K562 (cell line): ENCODE measurements at regions not wholly inside any gene's neighbourhood (a gene's known extent, or its start where the extent isn't known, plus 50 kb on each side); places are given as distances from the start of the nearest gene placed in this dataset.

Experiments used
- BRD9 ChIP-seq: fragments of 450-650 bp; IDR thresholded peaks from 2 replicates; pipeline ENCODE4 v1.6.1; 2018; ENCODE audit warnings: low read depth; ENCODE audit not compliant: partially characterized antibody
- CAMTA2 ChIP-seq: fragments of 250-450 bp; sonication (Bioruptor Pico); conservative IDR thresholded peaks from 2 replicates; pipeline ENCODE4 v1.5.1; 2022
- CREB3L1 ChIP-seq: fragments of 450-650 bp; IDR thresholded peaks from 2 replicates; pipeline ENCODE4 v1.6.1; 2014; ENCODE audit warnings: low read depth, mild to moderate bottlenecking, moderate library complexity, borderline replicate concordance
- EP300 ChIP-seq: IDR thresholded peaks from 2 replicates; pipeline ENCODE4 v1.6.1; 2012; ENCODE audit warnings: low read length, improper control_type of control experiment
- FOXA3 ChIP-seq, 2 experiments: fragments of 450-650 bp in 1 of 2; sonication (generic) in 1 of 2; formaldehyde crosslinking; IDR thresholded peaks in 1 of 2; conservative IDR thresholded peaks in 1 of 2; 2 replicates each; pipeline versions ENCODE4 v1.4.0 to v1.8.0; 2020 to 2022; ENCODE audit warnings: mild to moderate bottlenecking in 2 of 2, missing genetic modification reagents in 1 of 2
- IRF2 ChIP-seq: sonication (generic); formaldehyde crosslinking; IDR thresholded peaks from 2 replicates; pipeline ENCODE4 v1.8.1; 2022; ENCODE audit warnings: mild to moderate bottlenecking, missing genetic modification reagents
- KDM5B ChIP-seq: fragments of 200-600 bp; sonication (generic); IDR thresholded peaks from 2 replicates; pipeline ENCODE4 v1.6.1; 2012; ENCODE audit warnings: low read depth, mild to moderate bottlenecking, moderate library complexity, low read length, control low read depth, inconsistent platforms; ENCODE audit not compliant: insufficient replicate concordance
- KLF16 ChIP-seq: IDR thresholded peaks from 2 replicates; pipeline ENCODE4 v1.6.1; 2016; ENCODE audit warnings: antibody characterized with exemption
- MCM5 ChIP-seq: fragments of 450-650 bp; IDR thresholded peaks from 2 replicates; pipeline ENCODE4 v1.6.1; 2016; ENCODE audit warnings: low read depth
- NR2C1 ChIP-seq, 2 experiments: fragments of 450-650 bp; IDR thresholded peaks; 2 replicates each; pipeline ENCODE4 v1.6.1; 2017; ENCODE audit warnings: mild to moderate bottlenecking in 2 of 2, antibody characterized with exemption in 1 of 2, inconsistent platforms in 1 of 2, missing compliant biosample characterization in 1 of 2, missing genetic modification characterization in 1 of 2
- PHTF2 ChIP-seq: fragments of 250-450 bp; sonication (Bioruptor Pico); IDR thresholded peaks from 2 replicates; pipeline ENCODE4 v1.5.0; 2021; ENCODE audit warnings: mild to moderate bottlenecking
- RAD21 ChIP-seq, 2 experiments: fragments of 250-450 bp in 1 of 2; fragments of 450-650 bp in 1 of 2; sonication (Bioruptor Pico) in 1 of 2; formaldehyde crosslinking in 1 of 2; IDR thresholded peaks in 1 of 2; conservative IDR thresholded peaks in 1 of 2; 2 replicates each; pipeline versions ENCODE4 v1.4.0 to v1.8.0; 2020 to 2022; ENCODE audit warnings: mild to moderate bottlenecking in 2 of 2, moderate library complexity in 1 of 2
- RFX7 ChIP-seq: fragments of 250-450 bp; sonication (Bioruptor Pico); IDR thresholded peaks from 2 replicates; pipeline ENCODE4 v1.5.1; 2021; ENCODE audit warnings: mild to moderate bottlenecking
- RNF2 ChIP-seq: sonication (generic); IDR thresholded peaks from 2 replicates; pipeline ENCODE4 v1.6.1; 2016
- SAFB2 ChIP-seq: fragments of 200-400 bp; formaldehyde crosslinking; IDR thresholded peaks from 2 replicates; pipeline ENCODE4 v1.6.1; 2018; ENCODE audit warnings: borderline replicate concordance, low read length, low read depth, moderate library complexity; ENCODE audit not compliant: severe bottlenecking
- SRSF3 ChIP-seq: fragments of 200-400 bp; formaldehyde crosslinking; IDR thresholded peaks from 2 replicates; pipeline ENCODE4 v1.6.1; 2016; ENCODE audit warnings: mild to moderate bottlenecking, low read length, moderate library complexity; ENCODE audit not compliant: insufficient read depth
- SRSF9 ChIP-seq: fragments of 200-400 bp; formaldehyde crosslinking; IDR thresholded peaks from 2 replicates; pipeline ENCODE4 v1.6.1; 2017; ENCODE audit warnings: low read depth, low read length, borderline replicate concordance
- TAL1 ChIP-seq: fragments of 450-650 bp; IDR thresholded peaks from 2 replicates; pipeline ENCODE4 v1.6.1; 2016; ENCODE audit warnings: mild to moderate bottlenecking
- TCF7 ChIP-seq: sonication (generic); IDR thresholded peaks from 2 replicates; pipeline ENCODE4 v1.6.1; 2016; ENCODE audit warnings: antibody characterized with exemption, borderline replicate concordance
- THRB ChIP-seq: fragments of 450-650 bp; formaldehyde crosslinking; conservative IDR thresholded peaks from 2 replicates; pipeline ENCODE4 v1.4.0; 2022; ENCODE audit warnings: mild to moderate bottlenecking, missing genetic modification characterization
- TRIM24 ChIP-seq, 2 experiments: fragments of 450-650 bp; IDR thresholded peaks; 2 replicates each; pipeline ENCODE4 v1.6.1; 2016
- ZKSCAN8 ChIP-seq: fragments of 200-800 bp; sonication (Bioruptor generic); IDR thresholded peaks from 2 replicates; pipeline ENCODE4 v1.6.1; 2016; ENCODE audit warnings: missing genetic modification characterization, missing compliant biosample characterization
- ZNF561 ChIP-seq: fragments of 450-650 bp; formaldehyde crosslinking; conservative IDR thresholded peaks from 2 replicates; pipeline ENCODE4 v1.4.0; 2020; ENCODE audit warnings: mild to moderate bottlenecking, moderate library complexity
- ZSCAN29 ChIP-seq: fragments of 450-650 bp; IDR thresholded peaks from 2 replicates; pipeline ENCODE4 v1.6.1; 2017
- TF ChIP-seq, protein P1 (sequence below): fragments of 150-350 bp; conservative IDR thresholded peaks from 2 replicates; pipeline ENCODE4 v1.6.1; 2014; ENCODE audit warnings: low read length
- TF ChIP-seq, protein P2 (sequence below): sonication (generic); formaldehyde crosslinking; IDR thresholded peaks from 2 replicates; pipeline ENCODE4 v1.5.0; 2020; ENCODE audit warnings: missing genetic modification reagents

- TF ChIP-seq SAFB2 (no peak), SRSF3 (no peak), TAL1 (peak; percentile 74), FOXA3 (CRISPR knock-in tag; conservative IDR thresholded peaks at IDR 0.05 in 1 of 2, IDR thresholded peaks at IDR 0.05 in 1 of 2) (no peak), TRIM24 (IDR thresholded peaks at IDR 0.05) (peak; percentile 65 to 67; a peak in 2 of 4 replicates), KDM5B (no peak), CAMTA2 (CRISPR knock-in tag) (no peak), MCM5 (no peak), ZKSCAN8 (CRISPR knock-in tag) (no peak), RAD21 (CRISPR knock-in tag; conservative IDR thresholded peaks at IDR 0.05 in 1 of 2, IDR thresholded peaks at IDR 0.05 in 1 of 2) (0 out of 4 replicates have a peak, but pooled peaks of 1 of the 2 experiments have one; percentile 19), THRB (CRISPR knock-in tag) (no peak), PHTF2 (CRISPR knock-in tag) (no peak), ZNF561 (no peak), BRD9 (no peak), IRF2 (CRISPR knock-in tag) (no peak), ZSCAN29 (no peak), SRSF9 (no peak), KLF16 (peak; percentile 71), EP300 (peak; percentile 76; the same call in 1 of the 2 replicates), RNF2 (no peak), TCF7 (no peak), RFX7 (CRISPR knock-in tag) (no peak), NR2C1 (IDR thresholded peaks at IDR 0.05) (peak; percentile 33; the same call in 1 of the 2 replicates), NR2C1 (tag; IDR thresholded peaks at IDR 0.05) (no peak), CREB3L1 (no peak)
- TF ChIP-seq, protein P1, sequence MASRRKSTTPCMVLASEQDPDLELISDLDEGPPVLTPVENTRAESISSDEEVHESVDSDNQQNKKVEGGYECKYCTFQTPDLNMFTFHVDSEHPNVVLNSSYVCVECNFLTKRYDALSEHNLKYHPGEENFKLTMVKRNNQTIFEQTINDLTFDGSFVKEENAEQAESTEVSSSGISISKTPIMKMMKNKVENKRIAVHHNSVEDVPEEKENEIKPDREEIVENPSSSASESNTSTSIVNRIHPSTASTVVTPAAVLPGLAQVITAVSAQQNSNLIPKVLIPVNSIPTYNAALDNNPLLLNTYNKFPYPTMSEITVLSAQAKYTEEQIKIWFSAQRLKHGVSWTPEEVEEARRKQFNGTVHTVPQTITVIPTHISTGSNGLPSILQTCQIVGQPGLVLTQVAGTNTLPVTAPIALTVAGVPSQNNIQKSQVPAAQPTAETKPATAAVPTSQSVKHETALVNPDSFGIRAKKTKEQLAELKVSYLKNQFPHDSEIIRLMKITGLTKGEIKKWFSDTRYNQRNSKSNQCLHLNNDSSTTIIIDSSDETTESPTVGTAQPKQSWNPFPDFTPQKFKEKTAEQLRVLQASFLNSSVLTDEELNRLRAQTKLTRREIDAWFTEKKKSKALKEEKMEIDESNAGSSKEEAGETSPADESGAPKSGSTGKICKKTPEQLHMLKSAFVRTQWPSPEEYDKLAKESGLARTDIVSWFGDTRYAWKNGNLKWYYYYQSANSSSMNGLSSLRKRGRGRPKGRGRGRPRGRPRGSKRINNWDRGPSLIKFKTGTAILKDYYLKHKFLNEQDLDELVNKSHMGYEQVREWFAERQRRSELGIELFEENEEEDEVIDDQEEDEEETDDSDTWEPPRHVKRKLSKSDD, result no peak
- TF ChIP-seq, protein P2, sequence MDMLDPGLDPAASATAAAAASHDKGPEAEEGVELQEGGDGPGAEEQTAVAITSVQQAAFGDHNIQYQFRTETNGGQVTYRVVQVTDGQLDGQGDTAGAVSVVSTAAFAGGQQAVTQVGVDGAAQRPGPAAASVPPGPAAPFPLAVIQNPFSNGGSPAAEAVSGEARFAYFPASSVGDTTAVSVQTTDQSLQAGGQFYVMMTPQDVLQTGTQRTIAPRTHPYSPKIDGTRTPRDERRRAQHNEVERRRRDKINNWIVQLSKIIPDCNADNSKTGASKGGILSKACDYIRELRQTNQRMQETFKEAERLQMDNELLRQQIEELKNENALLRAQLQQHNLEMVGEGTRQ (CRISPR knock-in tag), result no peak
These were observed 77.8 kb upstream of the CNOT2 start (continued) for GRCh38 chr12:70165450-70165849.
